ENCODE measurements at regions not wholly inside any gene's neighbourhood (a gene's known extent, or its start where the extent isn't known, plus 50 kb on each side); places are given as distances from the start of the nearest gene placed in this dataset.

- no peaks in the 10 kb centered on the region for H3K9me3 ChIP-seq (replicated peaks; ENCODE audit: control insufficient read depth, insufficient read depth, low read length)
- H3K4me3 ChIP-seq: no peak overlapping the region
- TF ChIP-seq LARP7 (IDR thresholded peaks at IDR 0.05) (no peak), BMI1 (IDR thresholded peaks at IDR 0.05; ENCODE audit: borderline replicate concordance) (no peak), SPI1 (IDR thresholded peaks at IDR 0.05; ENCODE audit: borderline replicate concordance, insufficient read depth, low read depth, low read length) (no peak), WRNIP1 (IDR thresholded peaks at IDR 0.05; ENCODE audit: borderline replicate concordance, low read depth, low read length) (no peak), EZH2 (IDR thresholded peaks at IDR 0.05; ENCODE audit: borderline replicate concordance, control insufficient read depth, low read depth, low read length) (no peak), CREB1 (IDR thresholded peaks at IDR 0.05; ENCODE audit: low read depth) (no peak), NBN (IDR thresholded peaks at IDR 0.05) (no peak), CHD2 (IDR thresholded peaks at IDR 0.05; ENCODE audit: borderline replicate concordance, low read depth, low read length) (no peak), NFYA (IDR thresholded peaks at IDR 0.05; ENCODE audit: borderline replicate concordance, low read depth, low read length) (no peak), PML (IDR thresholded peaks at IDR 0.05; ENCODE audit: low read length) (no peak), RELA (IDR thresholded peaks at IDR 0.05; ENCODE audit: borderline replicate concordance, partially characterized antibody) (no peak), ZNF687 (IDR thresholded peaks at IDR 0.05) (no peak), SUZ12 (IDR thresholded peaks at IDR 0.05; ENCODE audit: unreplicated experiment) (no peak), DPF2 (IDR thresholded peaks at IDR 0.05) (no peak), GABPA (IDR thresholded peaks at IDR 0.05; ENCODE audit: low read depth) (no peak), STAT3 (IDR thresholded peaks at IDR 0.05; ENCODE audit: low read depth, low read length) (no peak), HCFC1 (IDR thresholded peaks at IDR 0.05; ENCODE audit: low read length) (no peak)
- TF ChIP-seq, protein P1, sequence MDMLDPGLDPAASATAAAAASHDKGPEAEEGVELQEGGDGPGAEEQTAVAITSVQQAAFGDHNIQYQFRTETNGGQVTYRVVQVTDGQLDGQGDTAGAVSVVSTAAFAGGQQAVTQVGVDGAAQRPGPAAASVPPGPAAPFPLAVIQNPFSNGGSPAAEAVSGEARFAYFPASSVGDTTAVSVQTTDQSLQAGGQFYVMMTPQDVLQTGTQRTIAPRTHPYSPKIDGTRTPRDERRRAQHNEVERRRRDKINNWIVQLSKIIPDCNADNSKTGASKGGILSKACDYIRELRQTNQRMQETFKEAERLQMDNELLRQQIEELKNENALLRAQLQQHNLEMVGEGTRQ (IDR thresholded peaks at IDR 0.05; ENCODE audit: borderline replicate concordance, low read depth, low read length): no peak
- TF ChIP-seq, protein P2, sequence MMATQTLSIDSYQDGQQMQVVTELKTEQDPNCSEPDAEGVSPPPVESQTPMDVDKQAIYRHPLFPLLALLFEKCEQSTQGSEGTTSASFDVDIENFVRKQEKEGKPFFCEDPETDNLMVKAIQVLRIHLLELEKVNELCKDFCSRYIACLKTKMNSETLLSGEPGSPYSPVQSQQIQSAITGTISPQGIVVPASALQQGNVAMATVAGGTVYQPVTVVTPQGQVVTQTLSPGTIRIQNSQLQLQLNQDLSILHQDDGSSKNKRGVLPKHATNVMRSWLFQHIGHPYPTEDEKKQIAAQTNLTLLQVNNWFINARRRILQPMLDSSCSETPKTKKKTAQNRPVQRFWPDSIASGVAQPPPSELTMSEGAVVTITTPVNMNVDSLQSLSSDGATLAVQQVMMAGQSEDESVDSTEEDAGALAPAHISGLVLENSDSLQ (IDR thresholded peaks at IDR 0.05): no peak
- no peaks in the 10 kb centered on the region for H3K27me3 ChIP-seq (replicated peaks in 1 of 2; ENCODE audit: control insufficient read depth in 2 of 2, insufficient read depth in 2 of 2, low read length in 1 of 2)
- no peak overlapping the region for H3K4me2 ChIP-seq (ENCODE audit: control insufficient read depth, insufficient read depth)
- no peak overlapping the region for H2AFZ ChIP-seq (ENCODE audit: control insufficient read depth, low read depth, low read length)
- H4K20me1 ChIP-seq (ENCODE audit: control insufficient read depth, insufficient read depth): no peaks in the 10 kb centered on the region
- no peaks in the 10 kb centered on the region for H3K4me1 ChIP-seq (ENCODE audit: control insufficient read depth, insufficient read depth, low read length)
- in situ Hi-C loops (cut with MboI) (no loop called here), intact Hi-C loops (cut with micrococcal nuclease; ENCODE audit: unreplicated experiment) (no loop called here)
- ChIA-PET RAD21 (ENCODE audit: unreplicated experiment) (no interaction called here), POLR2A (no interaction called here), CTCF (no interaction called here), SMC1A (ENCODE audit: uncharacterized antibody, unreplicated experiment) (no interaction called here)
- no TSS peak for BruUV-seq (replicated peaks)
- no peak for ATAC-seq
- 10% methylated on average over 1 of the region's 1 CpG for WGBS (ENCODE audit: insufficient coverage, insufficient replicate concordance, low lambda C conversion rate, missing lambda C conversion rate)
- no peak overlapping the region for H3K9ac ChIP-seq (ENCODE audit: control insufficient read depth, insufficient read depth, low read length)
- H3K27ac ChIP-seq (ENCODE audit: control insufficient read depth, insufficient read depth): no peak overlapping the region
- DNase-seq (ENCODE audit: low read depth, low spot score): no peak
- no peaks in the 10 kb centered on the region for H3K36me3 ChIP-seq (ENCODE audit: control insufficient read depth in 2 of 2, insufficient read depth in 2 of 2, low read length in 1 of 2)
- H3K79me2 ChIP-seq (ENCODE audit: control insufficient read depth, insufficient read depth, low read length): no peaks in the 10 kb centered on the region
- FAIRE-seq: no peak
Measured at GRCh38 chr7:113256883-113257531, 138.7 kb upstream of the SMIM30 start.
